Colonic mucosa (tissue), 4 donors: ENCODE measurements at regions not wholly inside any gene's neighbourhood (a gene's known extent, or its start where the extent isn't known, plus 50 kb on each side); places are given as distances from the start of the nearest gene placed in this dataset.
"Not testable (repeated sequence)": the region's sequence is repeated elsewhere in the genome, so short reads cannot be mapped to it uniquely, and the experiment has no call there.

Source experiments
- DNase-seq: peaks from one replicate; pipeline ENCODE4 v3.0.0-alpha.2; 2020
- H3K27ac ChIP-seq: fragments of 200-600 bp; one replicate; pipeline ENCODE4 v1.8.0; 2021
- H3K27me3 ChIP-seq: fragments of 200-600 bp; one replicate; pipeline ENCODE4 v1.8.0; 2021
- H3K36me3 ChIP-seq: fragments of 200-600 bp; one replicate; pipeline ENCODE4 v1.8.0; 2021
- H3K4me1 ChIP-seq: fragments of 200-600 bp; one replicate; pipeline ENCODE4 v1.8.0; 2021; ENCODE audit warnings: mild to moderate bottlenecking
- H3K4me3 ChIP-seq: fragments of 200-600 bp; one replicate; pipeline ENCODE4 v1.8.0; 2021
- H3K9ac ChIP-seq, 2 donors: one replicate each; pipeline ENCODE4 v1.7.0; 2013; ENCODE audit warnings: control low read depth in 2 of 2, low read depth in 2 of 2, low read length in 2 of 2
- H3K9me3 ChIP-seq: fragments of 200-600 bp; one replicate; pipeline ENCODE4 v1.8.0; 2021
- CTCF ChIP-seq: fragments of 200-600 bp; IDR thresholded peaks from one replicate; pipeline ENCODE4 v1.8.0; 2022; ENCODE audit warnings: antibody characterized with exemption, mild to moderate bottlenecking
- intact Hi-C: fragments of 100-400 bp; cut with DNase I; formaldehyde crosslinking; loops from one replicate; pipeline ENCODE4 v1.14.1; 2022
- donor health status: healthy.
- donor health status: DM: no; HTN: no; CAD: no.
- donor health status: DM: no; HTN: no; CAD: no.

GRCh38 chr7:76117306-76117991 lies 69.5 kb downstream of the MDH2 start:
- intact Hi-C loops, H3K9me3 ChIP-seq, H3K4me3 ChIP-seq, H3K36me3 ChIP-seq, DNase-seq, H3K27me3 ChIP-seq, H3K9ac ChIP-seq, H3K4me1 ChIP-seq, H3K27ac ChIP-seq: not testable (repeated sequence)

- intact Hi-C loops, H3K9ac ChIP-seq, H3K27ac ChIP-seq, H3K36me3 ChIP-seq, H3K9me3 ChIP-seq, H3K4me1 ChIP-seq, H3K27me3 ChIP-seq, DNase-seq, H3K4me3 ChIP-seq: not testable (repeated sequence)
Measured at GRCh38 chr7:76118253-76119036, 70.5 kb downstream of the MDH2 start.

- Histone ChIP-seq H3K4me1 (no peaks in the 10 kb centered on the region), H3K9me3 (no peaks in the 10 kb centered on the region), H3K27me3 (no peaks in the 10 kb centered on the region), H3K9ac (no peak overlapping the region), H3K36me3 (no peaks in the 10 kb centered on the region), H3K4me3 (no peak overlapping the region), H3K27ac (no peak overlapping the region)
- TF ChIP-seq CTCF: no peak
- DNase-seq: no peak
- intact Hi-C loops: no loop called here
Measured at GRCh38 chr7:76121044-76121443, 73.1 kb downstream of the MDH2 start.

GRCh38 chr7:76122516-76123239 lies 74.8 kb downstream of the MDH2 start:
- Histone ChIP-seq H3K4me3 (no peak overlapping the region), H3K27ac (no peak overlapping the region), H3K9ac (no peak overlapping the region), H3K9me3 (no peaks in the 10 kb centered on the region), H3K36me3 (no peaks in the 10 kb centered on the region), H3K4me1 (no peaks in the 10 kb centered on the region), H3K27me3 (no peaks in the 10 kb centered on the region)
- intact Hi-C loops: no loop called here
- no peak for DNase-seq
- TF ChIP-seq CTCF: no peak

GRCh38 chr7:76123316-76123715 lies 75.4 kb downstream of the MDH2 start:
- no peak for TF ChIP-seq CTCF
- intact Hi-C loops: no loop called here

GRCh38 chr7:76125560-76125959 lies 76.1 kb upstream of the SRRM3 start:
- Histone ChIP-seq H3K27ac (no peak overlapping the region), H3K9ac (no peak overlapping the region), H3K27me3 (no peaks in the 10 kb centered on the region), H3K4me1 (no peaks in the 10 kb centered on the region), H3K36me3 (no peaks in the 10 kb centered on the region), H3K9me3 (no peaks in the 10 kb centered on the region), H3K4me3 (no peak overlapping the region)
- TF ChIP-seq CTCF: no peak
- DNase-seq: no peak
- intact Hi-C loops: no loop called here

More at GRCh38 chr7:76123316-76123715, 75.4 kb downstream of the MDH2 start:
- H3K9ac ChIP-seq: no peak overlapping the region
- no peaks in the 10 kb centered on the region for H3K27me3 ChIP-seq
- H3K9me3 ChIP-seq: no peaks in the 10 kb centered on the region
- no peaks in the 10 kb centered on the region for H3K4me1 ChIP-seq
- H3K36me3 ChIP-seq: no peaks in the 10 kb centered on the region
- H3K4me3 ChIP-seq: no peak overlapping the region
- no peak for DNase-seq
- no peak overlapping the region for H3K27ac ChIP-seq
